ENCODE measurements at regions not wholly inside any gene's neighbourhood (a gene's known extent, or its start where the extent isn't known, plus 50 kb on each side); places are given as distances from the start of the nearest gene placed in this dataset.
A peak's percentile ranks its signal among the peaks of the same experiment; 100 is the strongest.
"Not testable (repeated sequence)": the region's sequence is repeated elsewhere in the genome, so short reads cannot be mapped to it uniquely, and the experiment has no call there.

- DNase-seq, result no peak
Measured at GRCh38 chr9:38153152-38153909, 84.3 kb upstream of the SHB start.

DNA sequence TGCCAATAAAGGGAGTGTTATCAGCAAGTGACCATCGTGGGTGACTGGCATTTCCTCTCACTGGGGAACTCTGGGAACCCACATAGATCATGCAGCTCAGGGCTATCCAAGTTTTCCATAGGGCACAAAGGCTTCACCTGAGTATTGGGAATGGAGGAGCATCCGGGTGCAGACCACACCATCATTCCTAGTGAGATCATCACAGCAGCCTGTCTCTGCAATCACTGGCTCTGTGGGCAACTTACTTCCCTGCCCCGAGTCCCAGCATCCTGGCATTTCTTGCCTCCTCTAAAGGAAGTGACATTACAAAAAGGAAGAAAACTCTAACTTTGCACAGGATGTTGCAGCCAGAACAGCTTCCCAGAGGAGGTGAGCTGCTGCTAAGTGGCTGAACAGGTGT, 80.6 kb upstream of the SHB start:
- no peak for DNase-seq

GRCh38 chr9:38146844-38147243, 77.8 kb upstream of the SHB start:
- DNase-seq, result no peak

GRCh38 chr9:38145526-38146053, 76.6 kb upstream of the SHB start:
- DNase-seq, result no peak

- no peak for DNase-seq
Measured at GRCh38 chr9:38144421-38144820, 75.4 kb upstream of the SHB start.

GRCh38 chr9:38141746-38142591, 72.9 kb upstream of the SHB start:
- peak; percentile 31 for DNase-seq

GRCh38 chr9:38138276-38138675, 69.2 kb upstream of the SHB start:
- DNase-seq, result no peak

DNA sequence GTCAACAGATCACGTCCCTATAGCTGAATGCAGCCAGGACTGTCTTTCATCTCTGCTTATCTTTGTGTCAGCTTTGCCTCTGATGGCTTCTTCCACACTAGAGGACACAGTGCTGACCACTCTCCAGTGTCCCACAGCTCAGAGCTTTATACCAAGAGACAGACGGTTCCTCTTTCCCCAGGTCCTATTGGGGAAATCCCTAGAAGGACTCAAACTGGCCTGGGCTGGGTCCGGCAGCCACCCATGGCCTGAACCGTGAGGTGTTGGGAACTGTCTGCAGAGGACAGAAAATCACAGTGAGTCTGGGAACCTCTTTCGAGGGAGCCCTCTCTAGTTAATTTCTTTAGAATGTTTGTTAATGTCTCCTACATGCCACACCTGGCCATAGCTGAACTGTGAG, 68.3 kb upstream of the SHB start:
- no peak for DNase-seq

DNA sequence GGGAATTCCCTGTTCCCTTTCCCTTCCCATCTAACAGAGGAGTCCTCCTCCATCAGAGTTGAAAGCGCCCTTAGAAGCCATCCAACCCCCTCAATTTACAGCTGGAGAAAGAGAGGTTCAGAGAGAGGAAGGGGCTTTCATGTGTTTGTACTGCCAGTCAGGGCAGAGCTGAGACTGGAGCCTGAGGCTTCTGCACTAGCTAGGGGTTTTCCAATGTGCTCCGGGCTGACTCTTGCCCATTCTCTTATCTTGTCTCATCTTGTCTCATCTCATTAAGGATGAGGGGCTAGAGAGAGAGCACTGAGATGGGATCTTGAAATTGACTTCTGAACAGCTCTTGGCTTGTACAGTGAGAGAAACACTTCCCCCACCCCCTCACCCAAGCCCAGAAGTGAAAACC, 67.4 kb upstream of the SHB start:
- DNase-seq, result no peak

DNA sequence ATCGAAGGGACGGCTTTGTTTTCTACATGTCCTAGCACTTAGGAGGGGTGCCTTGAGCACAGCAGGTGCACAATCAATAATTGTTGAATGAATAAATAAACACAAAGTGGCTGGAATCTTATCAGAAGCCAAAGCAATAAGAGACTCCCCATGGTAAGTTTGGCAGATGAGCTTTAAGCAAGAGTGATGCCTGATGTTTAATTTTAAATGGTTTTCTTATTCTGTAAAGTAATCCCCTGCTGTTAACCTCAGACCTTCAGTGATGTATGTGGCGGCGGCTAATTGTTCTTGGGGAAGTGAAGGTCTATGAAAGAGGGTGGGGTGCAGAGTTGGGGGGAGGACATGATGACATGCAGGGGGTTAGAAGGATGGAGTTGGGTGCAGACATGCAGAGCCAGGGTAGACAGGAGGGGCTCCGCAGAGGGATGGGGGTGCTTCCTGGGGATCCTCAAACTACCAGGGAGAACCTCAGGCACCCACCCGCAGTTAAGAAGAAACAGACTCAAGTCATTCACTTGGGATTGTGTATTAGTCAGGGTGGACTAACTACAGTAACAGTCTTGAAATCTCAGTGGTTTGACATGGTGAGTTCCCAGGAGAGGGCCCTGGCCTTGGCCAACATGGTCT, 65.7 kb upstream of the SHB start:
- DNase-seq, result no peak

GRCh38 chr9:38133595-38133994, 64.6 kb upstream of the SHB start:
- DNase-seq, result no peak

DNA sequence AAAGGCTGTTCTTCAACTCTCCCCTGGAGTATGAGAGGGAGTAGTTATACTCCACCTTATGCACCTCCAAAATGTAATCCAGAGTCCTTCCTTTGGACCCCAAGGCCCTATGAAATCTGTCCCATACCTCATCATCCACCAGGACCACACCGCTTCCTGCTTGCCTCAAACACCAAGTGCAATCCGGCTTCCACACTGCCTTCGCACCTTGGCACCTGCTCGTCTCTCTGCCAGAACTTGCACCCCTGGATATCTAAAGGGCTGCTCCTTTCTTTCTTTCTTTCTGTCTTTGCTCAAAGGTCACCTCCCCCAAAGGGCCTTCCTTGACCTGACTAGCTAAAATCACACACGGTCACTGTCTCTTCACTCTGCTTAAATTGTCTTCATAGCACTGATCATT, 63.9 kb upstream of the SHB start:
- DNase-seq, result no peak

DNA sequence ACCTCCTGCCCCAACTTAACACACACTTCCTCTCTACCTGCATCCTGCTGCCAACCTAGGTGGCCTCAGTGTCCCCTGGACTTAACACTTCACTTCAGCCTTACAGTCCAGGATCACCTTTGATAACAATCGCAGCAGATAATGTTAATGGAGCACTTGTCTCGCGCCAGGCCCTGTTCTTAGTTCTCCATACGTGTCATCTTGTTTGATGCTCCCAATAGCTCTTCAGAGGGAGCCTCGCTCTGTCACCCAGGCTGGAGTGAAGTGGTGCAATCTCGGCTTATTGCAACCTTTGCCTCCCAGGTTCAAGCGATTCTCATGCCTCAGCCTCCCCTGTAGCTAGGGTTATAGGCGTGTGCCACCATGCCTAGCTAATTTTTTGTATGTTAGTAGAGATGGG, 62.7 kb upstream of the SHB start:
- DNase-seq, result no peak

DNA sequence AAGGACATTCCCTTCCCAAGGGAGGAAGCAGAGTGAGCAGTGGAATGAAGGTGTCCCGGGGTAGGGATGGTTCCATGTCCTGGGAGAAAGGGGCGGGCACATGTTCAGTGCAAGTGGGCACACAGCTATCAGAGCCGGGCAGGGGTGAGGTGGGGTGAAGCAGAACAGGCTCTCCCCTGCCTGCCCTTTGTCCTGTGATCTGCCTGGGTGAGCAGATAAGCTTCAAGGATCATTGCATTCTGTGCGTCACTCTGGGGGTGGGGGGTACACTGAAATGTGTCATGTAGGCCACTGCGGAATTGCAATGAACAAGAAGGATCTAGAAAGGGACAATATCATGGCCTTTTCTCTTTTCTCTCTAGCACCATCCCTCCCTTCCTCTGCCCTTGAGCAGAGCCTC, 61.7 kb upstream of the SHB start:
- DNase-seq, result no peak

DNA sequence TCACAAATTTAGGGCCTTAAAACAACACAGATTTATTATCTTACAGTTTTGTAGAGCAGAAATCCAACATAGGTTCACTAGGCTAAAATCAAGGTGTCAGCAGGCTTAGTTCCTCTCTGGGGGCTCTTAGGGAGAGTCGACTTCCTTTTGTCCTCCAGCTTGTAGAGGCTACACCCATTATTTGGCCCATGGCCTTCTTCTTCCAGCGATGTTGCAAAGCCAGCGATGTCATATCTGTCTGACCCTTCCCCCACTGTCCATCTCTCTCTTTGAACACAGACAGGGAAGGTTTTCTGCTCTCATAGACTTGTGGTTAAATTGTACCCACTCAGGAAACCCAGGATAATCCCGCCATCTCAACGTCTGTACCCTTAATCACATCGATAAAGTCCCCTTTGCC, 60.3 kb upstream of the SHB start:
- DNase-seq, result no peak

DNA sequence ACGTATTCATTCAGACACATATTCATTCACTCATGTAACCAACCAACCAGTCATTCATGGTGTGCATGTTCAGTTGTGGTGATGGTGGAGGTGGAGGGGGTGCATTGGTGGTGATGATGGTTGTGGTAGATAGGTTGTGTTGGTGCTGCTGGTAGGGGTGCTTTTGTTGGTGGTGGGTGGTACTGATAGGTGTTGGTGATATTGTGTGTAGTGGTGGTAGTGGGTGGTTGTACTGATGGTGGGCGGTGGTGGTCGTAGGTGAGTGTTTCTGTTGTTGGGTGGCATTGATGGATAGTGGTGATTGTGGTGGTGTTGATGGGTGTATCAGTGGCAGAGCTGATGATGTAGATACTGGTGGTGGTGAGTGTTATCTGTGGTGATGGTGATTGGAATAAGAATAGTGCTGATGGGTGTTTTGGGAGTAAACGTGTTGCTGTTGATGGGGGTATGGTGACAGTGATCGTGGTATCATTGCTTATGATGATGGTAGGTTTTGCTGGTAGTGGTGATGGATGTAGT, 59.8 kb upstream of the SHB start:
- DNase-seq, result no peak

DNA sequence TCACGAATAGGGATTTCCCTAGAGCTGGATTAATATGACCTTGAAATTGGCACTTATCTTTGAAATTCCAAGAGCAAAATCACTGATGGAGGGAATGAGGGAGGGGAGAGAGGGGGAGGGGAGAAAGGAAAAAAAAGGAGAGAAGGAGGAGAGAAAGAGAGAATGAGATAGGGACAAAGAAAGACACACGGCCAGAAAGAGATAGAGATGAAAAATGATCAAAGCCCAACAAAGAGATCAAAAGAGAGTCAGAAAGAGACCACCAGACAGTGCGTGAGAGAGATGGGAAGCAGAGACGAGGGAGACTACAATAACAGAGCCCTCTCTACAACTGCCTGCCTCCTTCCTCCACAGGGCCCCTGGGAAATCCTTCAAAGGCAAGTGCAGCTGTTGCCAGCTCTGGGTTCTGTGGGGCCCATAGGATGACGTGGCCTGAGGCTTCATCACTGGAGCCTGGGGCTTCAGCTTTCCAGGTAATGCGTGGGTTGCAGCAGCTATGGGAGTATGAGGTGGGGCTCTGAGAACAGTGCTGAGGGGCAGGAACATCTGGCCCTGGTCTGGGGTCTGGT, 58.3 kb upstream of the SHB start:
- DNase-seq, result no peak

- DNase-seq, result no peak
Measured at GRCh38 chr9:38126730-38127129, 57.7 kb upstream of the SHB start.

DNA sequence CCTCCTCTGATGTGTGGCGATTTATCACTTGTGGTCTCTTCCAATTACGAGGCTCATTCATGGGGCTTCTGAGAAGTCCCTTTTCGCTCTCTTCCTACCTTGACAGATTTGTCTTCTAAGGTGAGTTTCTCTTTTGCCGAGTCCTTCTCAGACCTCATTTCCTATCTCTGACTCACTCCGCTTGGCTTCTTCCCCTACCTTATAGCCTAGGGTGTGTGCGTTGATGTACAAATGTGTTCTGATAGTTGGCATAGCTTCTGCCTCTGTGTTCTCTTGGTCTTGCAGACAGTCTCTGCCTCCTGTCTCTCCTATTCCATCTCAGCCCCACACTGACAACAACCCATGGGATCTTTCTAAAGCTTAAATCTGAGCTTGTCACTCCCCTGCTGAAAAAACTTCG, 56.9 kb upstream of the SHB start:
- DNase-seq, result no peak

GRCh38 chr9:38123359-38123758, 54.3 kb upstream of the SHB start:
- not testable (repeated sequence) for DNase-seq

DNA sequence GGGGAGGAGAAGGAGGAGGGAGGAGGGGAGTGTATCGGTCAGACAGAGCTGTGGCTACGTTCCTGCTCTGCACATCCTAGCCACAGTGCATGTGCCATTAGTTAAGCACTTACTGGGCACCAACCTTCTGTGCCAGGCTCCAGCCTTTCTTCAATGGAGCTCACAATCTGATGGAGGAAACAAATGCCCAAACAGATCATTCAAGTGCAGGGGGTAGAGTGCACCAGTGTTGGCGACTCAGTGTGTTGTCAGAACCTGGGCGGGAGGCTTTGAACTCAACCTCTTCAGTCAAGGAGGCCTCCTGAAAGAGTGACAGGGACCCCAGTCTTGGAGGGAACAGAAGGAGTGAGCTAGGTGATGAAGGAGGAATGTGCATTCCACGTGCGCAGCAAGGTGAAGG, 51.9 kb upstream of the SHB start:
- no peak for DNase-seq

- DNase-seq, result no peak
Measured at GRCh38 chr9:38119560-38120236, 50.7 kb upstream of the SHB start.
